Endothelial cell (in vitro differentiated cells): ENCODE measurements at regions not wholly inside any gene's neighbourhood (a gene's known extent, or its start where the extent isn't known, plus 50 kb on each side); places are given as distances from the start of the nearest gene placed in this dataset.

Experiments
- DNase-seq: peaks from one replicate; pipeline ENCODE4 v3.0.0; 2021; ENCODE audit warnings: low spot score
- H3K27ac Mint-ChIP-seq: one replicate; pipeline ENCODE4 v1.8.0; 2021; ENCODE audit warnings: mixed read lengths, inconsistent platforms; ENCODE audit not compliant: unreplicated experiment
- H3K27me3 Mint-ChIP-seq: one replicate; pipeline ENCODE4 v1.8.0; 2021; ENCODE audit warnings: mild to moderate bottlenecking, moderate library complexity, mixed read lengths, inconsistent platforms; ENCODE audit not compliant: unreplicated experiment
- H3K36me3 Mint-ChIP-seq: one replicate; pipeline ENCODE4 v1.8.0; 2021; ENCODE audit warnings: mild to moderate bottlenecking, low read depth, mixed read lengths, inconsistent platforms; ENCODE audit not compliant: unreplicated experiment
- H3K4me1 Mint-ChIP-seq: one replicate; pipeline ENCODE4 v1.8.0; 2021; ENCODE audit warnings: mild to moderate bottlenecking, mixed read lengths, inconsistent platforms; ENCODE audit not compliant: unreplicated experiment
- H3K4me3 Mint-ChIP-seq: one replicate; pipeline ENCODE4 v1.8.0; 2021; ENCODE audit warnings: mild to moderate bottlenecking, mixed read lengths, inconsistent platforms; ENCODE audit not compliant: unreplicated experiment
- H3K9me3 Mint-ChIP-seq: one replicate; pipeline ENCODE4 v1.8.0; 2021; ENCODE audit warnings: mixed read lengths, inconsistent platforms; ENCODE audit not compliant: unreplicated experiment
- CTCF ChIP-seq: fragments of 200-600 bp; sonication (generic); IDR thresholded peaks from one replicate; pipeline ENCODE4 v1.5.0; 2021; ENCODE audit warnings: antibody characterized with exemption; ENCODE audit not compliant: unreplicated experiment

GRCh38 chr20:60652615-60653014, 599.4 kb upstream of the CDH4 start:
- Mint-ChIP-seq H3K9me3 (no peaks in the 10 kb centered on the region), H3K27me3 (no peaks in the 10 kb centered on the region), H3K36me3 (no peaks in the 10 kb centered on the region), H3K27ac (no peak overlapping the region), H3K4me3 (no peak overlapping the region), H3K4me1 (peaks cover 18% of the 10 kb centered on the region)
- TF ChIP-seq CTCF = no peak
- no peak for DNase-seq

GRCh38 chr20:60653111-60653845, 598.8 kb upstream of the CDH4 start:
- H3K27me3 Mint-ChIP-seq = no peaks in the 10 kb centered on the region
- H3K9me3 Mint-ChIP-seq = no peaks in the 10 kb centered on the region
- no peak for DNase-seq
- no peak overlapping the region for H3K4me3 Mint-ChIP-seq
- H3K4me1 Mint-ChIP-seq = peaks cover 25% of the 10 kb centered on the region
- H3K27ac Mint-ChIP-seq = no peak overlapping the region
- no peaks in the 10 kb centered on the region for H3K36me3 Mint-ChIP-seq
- no peak for TF ChIP-seq CTCF

GRCh38 chr20:60658681-60659080, 593.4 kb upstream of the CDH4 start:
- Mint-ChIP-seq H3K4me3 (no peak overlapping the region), H3K9me3 (no peaks in the 10 kb centered on the region), H3K36me3 (no peaks in the 10 kb centered on the region), H3K4me1 (peaks cover 38% of the 10 kb centered on the region), H3K27me3 (peaks cover 4% of the 10 kb centered on the region), H3K27ac (no peak overlapping the region)
- DNase-seq = no peak
- TF ChIP-seq CTCF = no peak

- Mint-ChIP-seq H3K27ac (no peak overlapping the region), H3K4me3 (no peak overlapping the region), H3K9me3 (no peaks in the 10 kb centered on the region), H3K36me3 (no peaks in the 10 kb centered on the region), H3K27me3 (peaks cover 4% of the 10 kb centered on the region), H3K4me1 (peaks cover 38% of the 10 kb centered on the region)
- DNase-seq = no peak
- TF ChIP-seq CTCF = no peak
These were observed 592.8 kb upstream of the CDH4 start for GRCh38 chr20:60659240-60659639.

GRCh38 chr20:60662307-60662706, 589.8 kb upstream of the CDH4 start:
- H3K36me3 Mint-ChIP-seq = no peaks in the 10 kb centered on the region
- no peak overlapping the region for H3K4me3 Mint-ChIP-seq
- no peaks in the 10 kb centered on the region for H3K9me3 Mint-ChIP-seq
- H3K4me1 Mint-ChIP-seq = peaks cover 23% of the 10 kb centered on the region
- no peak for TF ChIP-seq CTCF
- H3K27me3 Mint-ChIP-seq = peaks cover 6% of the 10 kb centered on the region
- no peak overlapping the region for H3K27ac Mint-ChIP-seq
- no peak for DNase-seq
